Transverse colon (tissue), 4 donors: ENCODE measurements at regions not wholly inside any gene's neighbourhood (a gene's known extent, or its start where the extent isn't known, plus 50 kb on each side); places are given as distances from the start of the nearest gene placed in this dataset.

ENCODE experiments used
- DNase-seq: peaks from one replicate; pipeline ENCODE4 v3.0.0-alpha.2; 2019
- H3K27ac ChIP-seq, 4 donors: fragments of 200-600 bp; sonication (generic); 2 replicates each; pipeline ENCODE4 v1.5.1; 2016 to 2018; ENCODE audit warnings: inconsistent platforms in 4 of 4
- H3K27me3 ChIP-seq: fragments of 200-600 bp; sonication (generic); 2 replicates; pipeline ENCODE4 v1.5.1; 2017; ENCODE audit warnings: inconsistent platforms
- H3K36me3 ChIP-seq, 4 donors: fragments of 200-600 bp; sonication (generic); 2 replicates each; pipeline ENCODE4 v1.5.1; 2017 to 2019; ENCODE audit warnings: inconsistent platforms in 4 of 4
- H3K4me1 ChIP-seq, 4 donors: fragments of 200-600 bp; sonication (generic); 2 replicates each; pipeline ENCODE4 v1.5.1; 2017 to 2020; ENCODE audit warnings: inconsistent platforms in 4 of 4
- H3K4me3 ChIP-seq, 4 donors: fragments of 200-600 bp; sonication (generic); 1 replicate in 1 of 4; 2 replicates in 3 of 4; pipeline versions ENCODE4 v1.5.1 to v1.6.1; 2017 to 2019; ENCODE audit warnings: inconsistent platforms in 4 of 4
- H3K9me3 ChIP-seq, 2 donors: fragments of 200-600 bp; sonication (generic); 2 replicates each; pipeline ENCODE4 v1.5.1; 2017 to 2019; ENCODE audit warnings: inconsistent platforms in 2 of 2
- CTCF ChIP-seq, 5 experiments: fragments of 200-600 bp in 3 of 5; fragments of 450-650 bp in 2 of 5; sonication (generic) in 3 of 5; IDR thresholded peaks; 1 replicate in 2 of 5; 2 replicates in 3 of 5; pipeline ENCODE4 v1.5.1; 2016 to 2017; ENCODE audit warnings: antibody characterized with exemption in 5 of 5, inconsistent platforms in 3 of 5, mild to moderate bottlenecking in 2 of 5, moderate library complexity in 1 of 5
- EP300 ChIP-seq: sonication (generic); formaldehyde crosslinking; IDR thresholded peaks from one replicate; pipeline ENCODE4 v1.6.1; 2017; ENCODE audit warnings: antibody characterized with exemption, low read depth
- POLR2A ChIP-seq: fragments of 450-650 bp; IDR thresholded peaks from one replicate; pipeline ENCODE4 v1.6.1; 2016; ENCODE audit warnings: antibody characterized with exemption, mild to moderate bottlenecking, moderate library complexity
- POLR2AphosphoS5 ChIP-seq, 3 donors: sonication (generic); formaldehyde crosslinking; IDR thresholded peaks; one replicate each; pipeline ENCODE4 v1.6.1; 2016; ENCODE audit warnings: antibody characterized with exemption in 3 of 3
- WGBS, 2 donors: methylation state at CpG; one replicate each; pipeline ENCODE4 v1.1.5; 2018; ENCODE audit warnings: low coverage in 1 of 2; 5-methylcytosine and 5-hydroxymethylcytosine counted together
- in situ Hi-C, 4 donors: fragments of 200-750 bp; cut with MboI; loops; one replicate each; pipeline versions ENCODE4 v1.15.0 to v1.15.1; 2017; ENCODE audit warnings: low sequenced_read_pairs in 3 of 4, low pct_ligation_motif_present in 1 of 4, low pct_unique_long_range_greater_than_20kb in 1 of 4
- intact Hi-C: fragments of 100-400 bp; cut with DNase I; formaldehyde crosslinking; loops from one replicate; pipeline ENCODE4 v1.15.1; 2023; ENCODE audit warnings: low total_unique reads

GRCh38 chr7:18206331-18206730 lies 178.7 kb upstream of the PRPS1L1 start:
- Histone ChIP-seq H3K9me3 (no peaks in the 10 kb centered on the region), H3K4me3 (no peak overlapping the region), H3K27me3 (no peaks in the 10 kb centered on the region), H3K36me3 (no peaks in the 10 kb centered on the region), H3K4me1 (peaks cover 0 to 4% (median 0%) of the 10 kb centered on the region in 4 donors), H3K27ac (no peak overlapping the region)
- DNase-seq = no peak
- intact Hi-C loops (no loop called here), in situ Hi-C loops (loop anchor here in 1 of 4 donors (25.0 kb wide), 1 partner anchor 131 kb away; no protein-coding TSS in a partner anchor)
- 77 to 81% methylated on average over 1 of the region's 1 CpG for WGBS, 2 donors
- no peak for TF ChIP-seq POLR2AphosphoS5 (IDR thresholded peaks at IDR 0.05)
- no peak for TF ChIP-seq CTCF (IDR thresholded peaks at IDR 0.05)
- no peak for TF ChIP-seq POLR2A
- TF ChIP-seq EP300 = no peak

- no peaks in the 10 kb centered on the region for H3K9me3 ChIP-seq
- H3K27me3 ChIP-seq = no peaks in the 10 kb centered on the region
- 89 to 100% methylated on average over 1 of the region's 1 CpG for WGBS, 2 donors
- H3K4me1 ChIP-seq = no peaks in the 10 kb centered on the region
- H3K36me3 ChIP-seq = no peaks in the 10 kb centered on the region
- no peak for DNase-seq
- no peak overlapping the region for H3K4me3 ChIP-seq
- no peak overlapping the region for H3K27ac ChIP-seq
- intact Hi-C loops = no loop called here
- TF ChIP-seq POLR2A = no peak
- no peak for TF ChIP-seq POLR2AphosphoS5 (IDR thresholded peaks at IDR 0.05)
- TF ChIP-seq EP300 = no peak
- no peak for TF ChIP-seq CTCF (IDR thresholded peaks at IDR 0.05)
- in situ Hi-C loops = loop anchor here in 1 of 4 donors (25.0 kb wide), 1 partner anchor 128 kb away; no protein-coding TSS in a partner anchor
Measured at GRCh38 chr7:18208921-18209320, 181.3 kb upstream of the PRPS1L1 start.

GRCh38 chr7:18210377-18210776 lies 182.7 kb upstream of the PRPS1L1 start:
- no peak for TF ChIP-seq EP300
- TF ChIP-seq POLR2A = no peak
- no peak for TF ChIP-seq POLR2AphosphoS5 (IDR thresholded peaks at IDR 0.05)
- TF ChIP-seq CTCF (IDR thresholded peaks at IDR 0.05) = no peak
- Histone ChIP-seq H3K27ac (no peak overlapping the region), H3K4me1 (no peaks in the 10 kb centered on the region), H3K9me3 (no peaks in the 10 kb centered on the region), H3K27me3 (no peaks in the 10 kb centered on the region), H3K4me3 (no peak overlapping the region), H3K36me3 (no peaks in the 10 kb centered on the region)
- in situ Hi-C loops = loop anchor here in 1 of 4 donors (25.0 kb wide), 1 partner anchor 127 kb away; no protein-coding TSS in a partner anchor
- no peak for DNase-seq
- intact Hi-C loops = no loop called here
- WGBS, 2 donors = 76 to 92% methylated on average over 2 of the region's 2 CpGs

GRCh38 chr7:18210788-18211187 lies 183.1 kb upstream of the PRPS1L1 start:
- Histone ChIP-seq H3K36me3 (no peaks in the 10 kb centered on the region), H3K4me1 (no peaks in the 10 kb centered on the region), H3K9me3 (no peaks in the 10 kb centered on the region), H3K27ac (no peak overlapping the region), H3K27me3 (no peaks in the 10 kb centered on the region), H3K4me3 (no peak overlapping the region)
- in situ Hi-C loops (loop anchor here in 1 of 4 donors (25.0 kb wide), 1 partner anchor 127 kb away; no protein-coding TSS in a partner anchor), intact Hi-C loops (no loop called here)
- DNase-seq = no peak
- TF ChIP-seq EP300 (no peak), CTCF (IDR thresholded peaks at IDR 0.05) (no peak), POLR2A (no peak), POLR2AphosphoS5 (IDR thresholded peaks at IDR 0.05) (no peak)
- 76 to 87% methylated on average over 3 of the region's 3 CpGs for WGBS, 2 donors
